Transverse colon (tissue), 4 donors: ENCODE measurements at regions not wholly inside any gene's neighbourhood (a gene's known extent, or its start where the extent isn't known, plus 50 kb on each side); places are given as distances from the start of the nearest gene placed in this dataset.

Source experiments
- DNase-seq: peaks from one replicate; pipeline ENCODE4 v3.0.0-alpha.2; 2019
- H3K27ac ChIP-seq, 4 donors: fragments of 200-600 bp; sonication (generic); 2 replicates each; pipeline ENCODE4 v1.5.1; 2016 to 2018; ENCODE audit warnings: inconsistent platforms in 4 of 4
- H3K27me3 ChIP-seq: fragments of 200-600 bp; sonication (generic); 2 replicates; pipeline ENCODE4 v1.5.1; 2017; ENCODE audit warnings: inconsistent platforms
- H3K36me3 ChIP-seq, 4 donors: fragments of 200-600 bp; sonication (generic); 2 replicates each; pipeline ENCODE4 v1.5.1; 2017 to 2019; ENCODE audit warnings: inconsistent platforms in 4 of 4
- H3K4me1 ChIP-seq, 4 donors: fragments of 200-600 bp; sonication (generic); 2 replicates each; pipeline ENCODE4 v1.5.1; 2017 to 2020; ENCODE audit warnings: inconsistent platforms in 4 of 4
- H3K4me3 ChIP-seq, 4 donors: fragments of 200-600 bp; sonication (generic); 1 replicate in 1 of 4; 2 replicates in 3 of 4; pipeline versions ENCODE4 v1.5.1 to v1.6.1; 2017 to 2019; ENCODE audit warnings: inconsistent platforms in 4 of 4
- H3K9me3 ChIP-seq, 2 donors: fragments of 200-600 bp; sonication (generic); 2 replicates each; pipeline ENCODE4 v1.5.1; 2017 to 2019; ENCODE audit warnings: inconsistent platforms in 2 of 2
- EP300 ChIP-seq: sonication (generic); formaldehyde crosslinking; IDR thresholded peaks from one replicate; pipeline ENCODE4 v1.6.1; 2017; ENCODE audit warnings: antibody characterized with exemption, low read depth
- POLR2A ChIP-seq: fragments of 450-650 bp; IDR thresholded peaks from one replicate; pipeline ENCODE4 v1.6.1; 2016; ENCODE audit warnings: antibody characterized with exemption, mild to moderate bottlenecking, moderate library complexity
- POLR2AphosphoS5 ChIP-seq, 3 donors: sonication (generic); formaldehyde crosslinking; IDR thresholded peaks; one replicate each; pipeline ENCODE4 v1.6.1; 2016; ENCODE audit warnings: antibody characterized with exemption in 3 of 3
- WGBS, 2 donors: methylation state at CpG; one replicate each; pipeline ENCODE4 v1.1.5; 2018; ENCODE audit warnings: low coverage in 1 of 2; 5-methylcytosine and 5-hydroxymethylcytosine counted together
- in situ Hi-C, 4 donors: fragments of 200-750 bp; cut with MboI; loops; one replicate each; pipeline versions ENCODE4 v1.15.0 to v1.15.1; 2017; ENCODE audit warnings: low sequenced_read_pairs in 3 of 4, low pct_ligation_motif_present in 1 of 4, low pct_unique_long_range_greater_than_20kb in 1 of 4
- intact Hi-C: fragments of 100-400 bp; cut with DNase I; formaldehyde crosslinking; loops from one replicate; pipeline ENCODE4 v1.15.1; 2023; ENCODE audit warnings: low total_unique reads
- TF ChIP-seq, protein P1 (sequence below), 5 experiments: fragments of 200-600 bp in 3 of 5; fragments of 450-650 bp in 2 of 5; sonication (generic) in 3 of 5; IDR thresholded peaks; 1 replicate in 2 of 5; 2 replicates in 3 of 5; pipeline ENCODE4 v1.5.1; 2016 to 2017; ENCODE audit warnings: antibody characterized with exemption in 5 of 5, inconsistent platforms in 3 of 5, mild to moderate bottlenecking in 2 of 5, moderate library complexity in 1 of 5

GRCh38 chr13:34312578-34312977 is 494.6 kb downstream of the RFC3 start:
- Histone ChIP-seq H3K4me3 (no peak overlapping the region), H3K9me3 (no peaks in the 10 kb centered on the region), H3K4me1 (no peaks in the 10 kb centered on the region), H3K27ac (no peak overlapping the region), H3K36me3 (no peaks in the 10 kb centered on the region), H3K27me3 (no peaks in the 10 kb centered on the region)
- intact Hi-C loops: no loop called here
- no peak for DNase-seq
- WGBS, 2 donors: 91 to 100% methylated on average over 1 of the region's 1 CpG
- in situ Hi-C loops: no loop called here
- TF ChIP-seq EP300: no peak
- TF ChIP-seq, protein P1, sequence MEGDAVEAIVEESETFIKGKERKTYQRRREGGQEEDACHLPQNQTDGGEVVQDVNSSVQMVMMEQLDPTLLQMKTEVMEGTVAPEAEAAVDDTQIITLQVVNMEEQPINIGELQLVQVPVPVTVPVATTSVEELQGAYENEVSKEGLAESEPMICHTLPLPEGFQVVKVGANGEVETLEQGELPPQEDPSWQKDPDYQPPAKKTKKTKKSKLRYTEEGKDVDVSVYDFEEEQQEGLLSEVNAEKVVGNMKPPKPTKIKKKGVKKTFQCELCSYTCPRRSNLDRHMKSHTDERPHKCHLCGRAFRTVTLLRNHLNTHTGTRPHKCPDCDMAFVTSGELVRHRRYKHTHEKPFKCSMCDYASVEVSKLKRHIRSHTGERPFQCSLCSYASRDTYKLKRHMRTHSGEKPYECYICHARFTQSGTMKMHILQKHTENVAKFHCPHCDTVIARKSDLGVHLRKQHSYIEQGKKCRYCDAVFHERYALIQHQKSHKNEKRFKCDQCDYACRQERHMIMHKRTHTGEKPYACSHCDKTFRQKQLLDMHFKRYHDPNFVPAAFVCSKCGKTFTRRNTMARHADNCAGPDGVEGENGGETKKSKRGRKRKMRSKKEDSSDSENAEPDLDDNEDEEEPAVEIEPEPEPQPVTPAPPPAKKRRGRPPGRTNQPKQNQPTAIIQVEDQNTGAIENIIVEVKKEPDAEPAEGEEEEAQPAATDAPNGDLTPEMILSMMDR (IDR thresholded peaks at IDR 0.05): no peak
- no peak for TF ChIP-seq POLR2A
- no peak for TF ChIP-seq POLR2AphosphoS5 (IDR thresholded peaks at IDR 0.05)

- intact Hi-C loops (no loop called here), in situ Hi-C loops (no loop called here)
- H3K4me1 ChIP-seq: no peaks in the 10 kb centered on the region
- no peak overlapping the region for H3K4me3 ChIP-seq
- H3K36me3 ChIP-seq: no peaks in the 10 kb centered on the region
- H3K9me3 ChIP-seq: no peaks in the 10 kb centered on the region
- DNase-seq: no peak
- TF ChIP-seq POLR2A (no peak), POLR2AphosphoS5 (IDR thresholded peaks at IDR 0.05) (no peak), EP300 (no peak)
- WGBS, 2 donors: 64 to 76% methylated on average over 1 of the region's 1 CpG
- no peaks in the 10 kb centered on the region for H3K27me3 ChIP-seq
- H3K27ac ChIP-seq: no peak overlapping the region
Measured at GRCh38 chr13:34320084-34320483, 502.1 kb downstream of the RFC3 start.

GRCh38 chr13:34322014-34322742 is 504.2 kb downstream of the RFC3 start:
- no peaks in the 10 kb centered on the region for H3K9me3 ChIP-seq
- no peaks in the 10 kb centered on the region for H3K4me1 ChIP-seq
- 71 to 83% methylated on average over 9 of the region's 9 CpGs for WGBS, 2 donors
- no peak overlapping the region for H3K27ac ChIP-seq
- in situ Hi-C loops: no loop called here
- TF ChIP-seq, protein P1 (IDR thresholded peaks at IDR 0.05): no peak
- no peak for TF ChIP-seq POLR2AphosphoS5 (IDR thresholded peaks at IDR 0.05)
- TF ChIP-seq POLR2A: no peak
- no peak for TF ChIP-seq EP300
- DNase-seq: no peak
- H3K36me3 ChIP-seq: no peaks in the 10 kb centered on the region
- no peak overlapping the region for H3K4me3 ChIP-seq
- no peaks in the 10 kb centered on the region for H3K27me3 ChIP-seq
- intact Hi-C loops: no loop called here

- Histone ChIP-seq H3K9me3 (no peaks in the 10 kb centered on the region), H3K27ac (no peak overlapping the region), H3K4me3 (no peak overlapping the region), H3K36me3 (no peaks in the 10 kb centered on the region), H3K27me3 (no peaks in the 10 kb centered on the region), H3K4me1 (no peaks in the 10 kb centered on the region)
- in situ Hi-C loops: no loop called here
- no peak for DNase-seq
- intact Hi-C loops: no loop called here
- TF ChIP-seq EP300: no peak
- TF ChIP-seq, protein P1 (IDR thresholded peaks at IDR 0.05): no peak
- no peak for TF ChIP-seq POLR2A
- TF ChIP-seq POLR2AphosphoS5 (IDR thresholded peaks at IDR 0.05): no peak
- WGBS, 2 donors: 78 to 80% methylated on average over 1 to 3 of the region's 3 CpGs
Measured at GRCh38 chr13:34322743-34323074, 504.8 kb downstream of the RFC3 start.
